HG03196 (cell line): ENCODE measurements at regions not wholly inside any gene's neighbourhood (a gene's known extent, or its start where the extent isn't known, plus 50 kb on each side); places are given as distances from the start of the nearest gene placed in this dataset.
A peak's percentile ranks its signal among the peaks of the same experiment; 100 is the strongest.
"Not testable (repeated sequence)": the region's sequence is repeated elsewhere in the genome, so short reads cannot be mapped to it uniquely, and the experiment has no call there.

Experiments used
- ATAC-seq: cut with Tn5 transposase; IDR thresholded peaks from one replicate; pipeline ENCODE4 v1.9.1; 2021; ENCODE audit not compliant: unreplicated experiment

DNA sequence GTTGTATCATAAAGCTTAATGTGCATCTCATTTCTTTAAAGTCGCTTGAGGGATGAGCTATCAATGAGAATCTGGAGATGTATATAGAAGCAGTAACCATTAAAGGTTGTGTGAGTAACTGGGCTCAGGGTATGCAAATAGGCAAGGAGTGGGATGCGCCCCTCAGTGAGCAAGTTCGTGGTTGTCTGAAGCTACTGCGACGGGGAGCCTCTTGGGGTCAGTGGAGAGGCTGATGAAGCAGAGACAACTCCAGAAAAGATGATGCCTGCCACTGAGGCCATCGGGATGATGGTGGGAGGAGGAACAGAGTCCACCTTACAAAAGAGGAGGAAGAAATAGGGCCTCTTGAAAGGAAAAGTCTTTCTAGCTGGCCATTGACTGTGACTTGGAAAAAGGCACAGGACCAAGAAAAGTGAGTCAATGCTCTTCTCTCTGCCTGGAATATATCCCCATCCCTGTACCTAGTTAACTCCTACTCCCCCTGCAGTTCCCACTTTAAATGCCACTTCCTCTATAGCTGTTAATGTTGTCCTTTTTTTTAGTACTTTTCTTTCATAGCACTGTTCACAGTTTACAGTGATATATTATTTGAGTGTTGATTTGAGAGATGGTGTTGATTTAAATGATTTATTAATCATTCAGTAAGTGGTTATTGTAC is 51.4 kb upstream of the LSM6 start:
- peak; percentile 89 for ATAC-seq

DNA sequence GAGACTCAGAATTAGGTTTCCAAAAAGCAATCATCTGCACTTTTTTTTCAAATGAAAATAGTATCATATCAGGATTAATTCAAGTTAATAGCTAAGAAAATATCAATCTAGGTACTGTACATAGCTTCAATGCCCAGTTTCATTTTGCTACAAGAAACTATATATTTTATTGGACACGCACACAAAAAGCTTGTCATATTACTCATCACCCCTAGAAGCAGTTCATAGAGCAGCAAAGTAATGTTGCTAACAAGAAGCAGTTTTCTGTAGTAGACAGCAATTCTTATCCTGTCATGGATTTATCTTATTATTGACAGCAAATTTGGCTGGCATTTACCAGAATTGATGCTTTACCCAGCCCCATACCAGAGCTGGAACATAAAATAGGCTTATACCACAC is 52.3 kb upstream of the LSM6 start:
- ATAC-seq: no peak

DNA sequence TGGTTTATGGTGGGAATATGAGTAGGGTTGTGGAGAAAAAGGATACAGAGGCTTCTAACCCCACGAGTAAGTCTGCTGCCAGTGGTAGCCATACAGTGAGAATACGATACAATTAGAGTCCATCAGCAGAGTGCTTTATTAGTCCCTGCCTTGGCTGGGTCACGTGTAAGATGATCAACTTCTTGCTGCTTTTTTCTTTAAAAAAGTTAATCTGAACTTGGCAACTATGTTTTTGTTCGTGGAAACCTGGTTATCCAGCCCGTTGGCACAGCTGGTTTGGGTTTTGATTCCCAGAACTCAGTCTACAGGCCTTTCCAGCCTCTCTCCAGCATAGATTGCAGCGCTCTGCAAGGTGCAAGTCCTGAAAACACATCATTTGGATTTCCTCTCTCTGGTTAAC is 53.1 kb upstream of the LSM6 start:
- no peak for ATAC-seq

DNA sequence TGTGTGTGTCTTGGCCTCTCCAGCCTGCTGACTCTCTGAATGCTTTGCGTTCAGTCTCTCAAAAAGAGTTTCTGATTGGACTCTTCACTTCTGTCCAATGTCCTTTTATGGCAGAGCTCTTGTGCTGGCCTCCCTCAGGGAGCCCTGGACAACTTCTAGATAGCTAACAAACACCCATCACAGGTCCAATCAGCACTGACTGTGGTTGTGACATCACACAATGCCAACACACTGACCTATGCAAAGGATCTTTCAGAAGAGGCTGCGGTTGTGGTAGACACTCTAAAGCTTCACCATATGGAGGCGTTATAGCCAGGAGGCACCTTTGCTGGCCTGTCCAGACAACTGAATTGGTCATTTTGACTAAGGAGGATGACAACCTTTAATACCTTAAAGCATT is 53.8 kb upstream of the LSM6 start:
- ATAC-seq: no peak

DNA sequence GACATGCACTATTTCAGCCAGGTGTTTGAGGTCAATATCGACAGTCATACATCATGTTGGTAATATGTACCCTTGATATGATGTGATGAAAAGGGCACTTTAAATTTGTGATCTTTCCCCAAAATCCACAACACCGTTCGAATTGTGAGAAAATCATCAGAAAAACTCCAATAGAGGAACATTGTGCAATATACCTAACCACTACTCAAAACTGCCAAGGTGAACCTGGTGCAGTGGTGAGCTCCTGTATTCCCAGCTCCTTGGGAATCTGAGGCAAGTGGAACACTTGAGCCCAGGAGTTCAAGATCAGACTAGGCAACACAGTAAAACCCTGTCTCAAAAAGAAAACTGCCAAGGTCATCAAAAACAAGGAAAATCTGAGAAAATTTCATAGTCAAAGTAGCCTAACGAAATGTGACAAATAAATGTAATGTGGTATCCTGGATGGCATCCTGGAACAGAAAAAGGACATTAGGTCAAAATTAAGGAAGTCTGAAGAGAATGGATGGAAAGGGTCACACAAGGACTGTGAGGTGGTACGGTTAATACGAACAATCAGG is 55.6 kb upstream of the LSM6 start:
- ATAC-seq: no peak

DNA sequence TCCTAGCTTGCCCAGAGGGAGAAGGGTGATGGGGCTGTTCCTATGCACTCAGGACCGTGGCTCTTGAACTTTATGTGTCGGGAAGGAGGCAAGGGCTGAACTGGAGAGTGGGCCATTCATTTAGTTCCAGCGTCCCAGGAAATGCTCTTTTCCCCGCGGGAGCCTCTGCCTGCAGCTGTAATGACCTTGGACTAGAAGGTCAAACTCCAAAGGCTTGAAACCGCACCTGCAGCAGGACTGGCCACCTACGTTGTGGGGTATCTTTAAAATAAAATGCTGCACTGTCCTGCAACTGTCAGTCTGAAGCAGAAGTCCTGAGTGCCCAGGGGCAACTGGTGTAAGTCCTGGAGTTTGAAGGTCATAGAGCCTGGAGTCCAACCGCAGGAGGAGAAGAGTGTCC is 61.5 kb upstream of the LSM6 start:
- no peak for ATAC-seq

DNA sequence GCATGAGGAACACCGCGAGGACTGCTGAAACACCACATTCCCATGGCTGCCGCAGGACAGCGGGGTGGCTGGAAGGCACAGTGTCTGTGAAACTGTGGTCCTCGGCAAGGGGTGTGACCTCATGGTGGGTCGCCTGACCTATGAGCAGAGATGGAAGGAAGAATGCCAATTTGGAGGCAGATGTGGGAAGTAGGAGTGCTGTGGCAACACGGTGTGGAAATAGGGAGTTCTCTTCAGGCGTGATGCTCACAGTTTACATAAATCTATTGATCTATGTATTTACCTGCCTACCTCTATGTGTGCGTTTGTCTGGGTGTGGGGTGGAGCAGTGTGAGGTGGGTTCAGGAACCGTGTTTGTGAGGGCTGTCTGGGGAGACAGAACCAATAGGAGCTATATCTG is 62.3 kb upstream of the LSM6 start:
- ATAC-seq: no peak

DNA sequence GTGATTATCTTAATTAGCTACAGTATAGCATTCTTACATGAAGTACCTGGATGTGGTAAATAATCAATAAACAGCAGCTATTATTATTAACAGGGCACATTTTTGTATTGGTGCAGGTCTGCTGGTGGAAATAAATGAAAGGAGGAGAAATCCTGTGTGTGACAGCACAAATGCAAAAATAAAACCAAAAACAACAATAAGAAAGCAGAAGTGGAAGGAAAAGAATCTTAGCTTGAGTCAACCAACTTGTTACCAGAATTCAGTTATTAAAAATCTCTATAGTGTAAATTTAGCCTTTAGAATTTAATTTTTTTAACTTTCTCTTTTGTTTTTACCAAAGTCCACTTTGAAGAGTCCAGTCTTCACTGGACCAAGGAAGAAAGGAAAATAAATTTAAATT is 63.1 kb upstream of the LSM6 start:
- ATAC-seq: no peak

DNA sequence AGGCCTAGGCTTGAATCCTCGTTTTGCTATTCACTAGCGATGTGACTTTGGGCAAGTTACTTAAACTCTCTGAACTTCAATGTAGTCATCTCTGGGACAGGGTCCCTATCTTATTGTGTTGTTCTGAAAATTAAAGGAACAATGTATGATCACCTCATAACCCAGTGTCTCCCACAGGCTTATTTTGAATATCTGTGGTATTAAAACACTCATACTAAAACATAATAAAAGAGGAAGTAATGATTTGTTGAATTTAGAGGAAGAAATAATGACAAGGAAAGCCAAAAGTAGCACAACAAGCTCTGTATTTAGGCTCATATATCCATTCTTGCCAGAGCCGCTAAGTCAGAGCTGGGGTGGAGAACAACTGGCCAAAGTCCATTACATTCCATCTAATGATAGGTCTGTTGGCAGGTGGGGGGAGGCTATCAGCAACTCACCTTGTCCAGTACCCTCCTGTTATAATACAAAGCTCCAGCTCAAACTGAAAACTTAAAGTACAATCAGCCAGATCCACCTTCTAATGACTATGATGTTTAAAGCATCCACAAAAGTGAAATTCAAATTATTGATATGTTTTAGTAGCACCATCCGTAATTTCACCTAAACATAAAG is 64.5 kb upstream of the LSM6 start:
- no peak for ATAC-seq

DNA sequence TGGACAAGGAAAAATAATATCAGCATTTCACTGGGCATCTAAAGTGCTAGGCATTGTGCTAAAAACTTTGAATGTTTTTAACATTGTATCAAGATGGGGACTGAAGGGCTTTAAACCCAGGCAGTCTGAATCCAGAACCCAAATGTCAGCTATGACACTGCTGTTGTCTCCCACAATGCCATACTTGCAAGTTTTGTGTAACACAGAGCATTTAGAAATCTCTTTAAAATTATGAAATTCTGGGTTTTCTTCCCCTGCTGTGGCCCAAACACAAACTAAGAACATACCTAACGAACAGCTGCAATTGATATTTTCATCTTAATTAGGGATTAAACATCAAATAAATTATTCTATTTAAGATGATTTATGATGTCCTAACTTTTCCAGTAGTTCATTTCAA is 66.8 kb upstream of the LSM6 start:
- no peak for ATAC-seq

DNA sequence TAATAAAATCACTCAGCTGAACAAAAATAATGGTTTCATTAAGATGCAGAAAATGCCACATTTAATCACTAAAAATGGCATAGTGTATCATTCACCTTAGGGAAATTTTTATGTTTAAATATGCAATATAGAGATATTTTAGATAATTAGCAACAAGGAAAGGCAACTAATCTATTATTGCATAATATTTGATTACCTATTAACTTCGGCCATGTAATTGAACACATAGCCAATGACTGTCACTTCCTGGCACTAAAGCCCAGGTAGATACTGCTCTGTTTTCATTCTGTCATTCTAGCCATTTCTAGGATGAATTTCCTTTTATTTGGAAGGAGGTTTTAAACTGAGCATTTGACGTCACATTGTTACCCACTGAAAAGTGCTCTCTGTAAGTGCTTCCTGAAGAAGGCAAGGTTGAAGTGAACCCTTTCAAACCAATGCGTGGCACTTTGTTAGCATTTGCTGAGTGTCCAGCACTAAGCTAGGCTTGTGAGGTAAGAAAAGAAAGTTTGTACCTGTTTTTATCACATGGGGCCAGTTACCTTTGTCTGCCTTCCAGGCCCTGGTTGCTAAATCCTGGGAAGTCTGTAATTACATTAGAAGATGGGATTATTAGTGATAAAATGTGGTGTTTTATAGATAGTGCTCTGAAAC is 67.8 kb upstream of the LSM6 start:
- no peak for ATAC-seq

DNA sequence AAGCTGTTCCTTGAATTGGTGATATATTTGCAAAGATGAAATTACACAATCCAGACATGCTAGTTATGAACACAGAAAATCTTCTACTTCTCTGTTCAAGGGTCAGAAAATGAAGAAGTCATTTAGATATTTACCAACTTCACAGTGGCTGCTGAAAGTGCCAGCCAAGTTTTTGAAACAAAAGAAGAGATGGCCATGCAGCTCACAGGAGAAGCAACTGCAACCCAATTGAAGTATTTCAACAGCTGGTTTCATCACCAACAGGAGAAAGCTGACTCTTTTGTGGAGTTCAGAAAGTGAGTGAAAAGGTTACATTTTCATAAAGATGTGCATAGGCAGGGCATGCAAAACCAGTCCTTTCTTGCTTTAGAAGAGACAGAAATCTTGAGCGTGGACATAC is 70.1 kb upstream of the LSM6 start:
- peak; percentile 45 for ATAC-seq

DNA sequence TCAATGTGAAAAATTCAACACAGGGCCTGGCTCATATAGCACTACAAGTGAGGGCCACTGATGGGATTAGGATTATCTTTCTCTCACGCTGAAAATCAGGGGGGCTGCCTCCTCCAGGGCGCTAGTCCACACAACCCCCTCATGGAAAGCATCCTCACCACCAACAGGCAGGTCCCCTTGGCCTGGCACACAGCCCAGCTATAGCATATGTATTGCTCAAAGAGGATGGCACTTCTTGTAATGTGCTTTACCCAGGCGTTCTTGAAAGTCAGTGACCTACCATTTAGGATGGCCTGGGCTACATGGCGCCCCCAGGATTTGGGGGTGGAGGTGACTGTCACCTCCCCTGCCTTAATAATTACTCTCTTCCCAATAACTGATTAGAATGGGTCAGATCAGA is 71.0 kb upstream of the LSM6 start:
- no peak for ATAC-seq

DNA sequence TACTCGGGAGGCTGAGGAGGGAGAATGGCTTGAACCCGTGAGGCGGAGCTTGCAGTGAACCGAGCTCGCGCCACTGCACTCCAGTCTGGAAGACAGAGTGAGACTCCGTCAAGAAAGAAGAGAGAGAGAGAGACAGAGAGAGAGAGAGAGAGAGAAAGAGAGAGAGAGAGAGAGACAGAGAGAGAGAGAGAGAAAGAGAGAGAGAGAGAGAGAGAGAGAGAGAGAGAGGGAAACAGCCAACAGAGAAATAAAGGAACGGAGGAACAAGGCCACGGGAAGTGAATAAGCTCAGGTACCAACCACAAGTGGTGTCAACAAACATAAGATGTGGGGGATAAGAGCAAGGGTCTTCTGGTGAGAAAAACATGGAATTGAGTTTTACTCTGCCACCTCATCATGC is 71.5 kb upstream of the LSM6 start:
- ATAC-seq: not testable (repeated sequence)

DNA sequence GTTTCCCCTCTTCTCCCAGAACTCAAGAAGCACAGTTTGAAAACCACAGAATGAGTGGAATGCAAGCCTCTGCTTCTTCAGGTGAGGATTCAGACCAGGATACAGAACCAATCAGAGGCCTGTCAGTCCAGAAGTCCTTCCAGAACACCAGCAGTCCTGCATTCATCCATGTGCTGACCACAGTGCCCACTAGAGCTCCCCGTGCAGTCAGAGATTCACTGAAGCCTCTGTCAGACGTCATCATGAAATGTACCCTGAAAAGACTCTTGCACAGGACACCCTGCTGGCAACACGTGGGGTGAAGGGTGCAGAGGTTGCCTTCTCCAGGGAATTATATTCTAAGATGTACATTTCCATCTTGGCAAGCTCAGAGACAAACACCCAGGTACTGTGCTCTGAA is 75.9 kb upstream of the LSM6 start:
- ATAC-seq: peak; percentile 2

DNA sequence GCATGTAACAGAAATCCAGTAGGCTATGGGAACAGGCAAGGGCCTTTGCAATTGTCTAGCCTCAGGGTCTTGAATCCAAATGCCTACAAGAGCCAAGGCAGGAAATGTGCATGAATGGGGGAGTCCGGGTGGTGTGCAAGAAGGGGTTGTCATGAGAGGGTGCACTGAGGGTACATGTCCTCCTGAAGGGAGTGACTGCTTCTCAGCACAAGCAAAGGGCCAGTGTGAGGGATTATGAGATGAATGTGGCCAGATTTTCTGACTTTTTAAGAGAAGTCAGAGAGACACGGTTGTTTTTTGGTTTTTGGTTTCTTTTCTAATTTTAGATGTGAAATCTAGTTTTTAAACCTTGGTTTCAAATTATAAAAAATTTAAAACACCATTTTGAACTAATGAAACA is 76.5 kb upstream of the LSM6 start:
- peak; percentile 66 for ATAC-seq

DNA sequence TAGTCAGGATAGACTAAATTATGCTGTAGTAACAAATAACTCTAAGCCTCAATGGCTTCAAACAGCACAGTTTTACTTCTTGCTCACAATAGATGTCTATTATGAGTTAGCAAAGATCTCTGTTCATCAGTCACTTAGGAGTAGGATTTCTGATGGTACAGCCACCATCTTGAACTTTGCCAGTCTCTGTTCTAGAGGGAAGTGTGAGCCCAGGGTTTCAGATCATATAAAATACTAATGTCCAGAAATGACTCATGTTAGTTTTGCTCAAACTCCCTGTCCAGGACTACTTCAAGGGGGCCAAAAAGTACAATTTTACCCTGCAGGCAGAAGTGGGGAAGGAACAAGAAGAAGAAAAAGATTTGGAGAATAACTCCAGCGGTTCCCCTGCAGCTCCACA is 77.1 kb upstream of the LSM6 start:
- ATAC-seq: peak; percentile 74

DNA sequence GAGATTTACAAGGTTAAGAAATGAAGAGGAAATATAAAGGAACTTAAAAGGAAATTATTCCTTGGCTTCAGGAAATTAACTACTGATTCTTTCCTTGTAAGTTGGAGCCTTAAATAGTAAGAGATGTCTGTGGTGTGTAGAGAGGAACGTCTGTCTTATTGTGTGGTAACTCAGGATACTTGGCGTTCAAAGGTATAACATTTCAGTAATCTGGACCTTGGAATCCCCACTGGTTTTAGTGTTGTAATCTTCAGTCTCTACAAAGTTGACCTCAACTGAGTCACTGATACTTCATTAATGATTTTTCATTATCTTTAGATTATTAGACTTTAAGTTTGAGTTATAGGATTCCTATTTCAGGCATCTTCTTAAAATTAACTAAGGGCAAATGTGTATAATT is 79.1 kb upstream of the LSM6 start:
- ATAC-seq: no peak

DNA sequence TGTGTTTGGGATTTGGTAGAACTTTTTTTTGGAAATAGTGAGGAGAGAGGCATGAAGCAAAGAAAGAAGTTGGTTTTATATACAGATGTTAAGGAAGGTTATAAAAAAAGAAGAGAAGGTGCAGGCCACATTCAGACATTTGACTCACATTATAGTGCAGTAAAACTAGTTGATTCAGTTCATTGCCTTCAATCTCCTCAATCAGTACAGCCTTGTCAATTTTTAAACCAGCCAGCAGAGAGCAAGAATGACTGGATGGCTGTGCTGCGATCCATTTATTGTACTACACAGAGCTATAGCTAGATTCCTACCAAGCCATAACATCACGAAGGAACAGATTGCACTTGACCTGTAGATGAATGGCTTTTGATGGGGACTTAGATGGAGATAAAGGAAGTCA is 79.7 kb upstream of the LSM6 start:
- no peak for ATAC-seq

DNA sequence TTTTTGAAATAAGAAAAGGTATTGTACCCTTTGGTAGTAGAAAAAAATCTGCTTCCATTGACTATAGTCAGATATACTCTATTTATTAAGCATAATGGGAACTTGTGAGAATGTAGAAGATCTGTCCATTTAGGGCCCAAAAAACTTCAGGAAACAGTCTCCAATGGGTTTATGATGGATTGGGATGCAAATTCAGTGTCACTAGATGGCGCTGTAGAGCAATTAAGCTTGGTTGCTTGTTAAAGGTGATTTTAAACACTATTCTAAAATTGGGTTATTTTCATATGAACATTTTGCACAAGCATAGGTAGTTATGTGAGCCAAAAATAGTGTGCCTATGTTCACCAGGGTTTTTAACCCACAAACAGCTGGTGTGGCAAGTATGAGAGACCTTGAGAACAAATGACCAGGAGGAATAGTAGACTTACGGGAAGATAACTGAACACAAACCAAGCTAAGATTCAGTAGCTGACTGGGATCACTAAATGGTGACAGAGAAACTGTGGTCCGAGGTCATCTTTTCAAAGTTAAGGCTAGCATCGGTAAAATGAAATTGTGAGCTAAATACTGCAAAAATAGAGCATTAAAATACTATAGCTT is 80.3 kb upstream of the LSM6 start:
- no peak for ATAC-seq

DNA sequence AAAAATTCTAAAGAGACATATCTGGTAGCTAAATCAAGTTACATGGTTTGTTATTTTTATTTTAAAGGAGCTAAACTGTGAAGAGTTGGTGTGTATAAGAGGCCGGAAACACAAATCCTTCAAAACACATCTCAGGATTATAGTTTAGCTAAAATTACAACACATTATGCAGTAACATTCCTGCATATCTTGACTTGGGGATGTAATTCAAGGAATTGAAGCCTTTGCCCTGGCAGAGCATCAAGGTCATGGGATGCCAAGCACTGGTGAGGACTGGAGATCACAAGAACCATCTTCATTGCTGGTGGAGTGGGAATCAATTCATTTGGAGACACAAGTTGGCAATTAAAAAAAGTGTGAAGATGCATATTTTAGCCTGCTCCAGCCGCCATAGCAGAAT is 86.8 kb upstream of the LSM6 start:
- no peak for ATAC-seq

DNA sequence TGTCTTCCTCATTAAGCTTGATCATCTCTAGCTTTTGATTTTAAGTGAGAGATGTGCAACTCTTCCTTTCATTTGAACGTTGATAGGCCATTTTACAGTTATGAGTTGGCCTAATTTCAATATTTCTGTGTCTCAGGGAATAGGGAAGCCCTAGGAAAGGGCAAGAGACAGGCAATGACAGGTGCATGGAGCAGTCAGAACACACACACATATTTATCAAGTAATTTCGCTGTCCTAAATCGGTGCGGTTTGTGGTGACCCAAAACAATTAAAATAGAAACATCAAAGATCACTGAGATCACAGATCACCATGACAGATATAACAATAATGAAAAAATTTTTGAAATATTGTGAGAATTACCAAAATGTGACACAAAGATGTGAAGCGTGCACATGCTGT is 87.7 kb upstream of the LSM6 start:
- ATAC-seq: no peak
